Muscle of leg (tissue), 3 donors: ENCODE measurements at regions not wholly inside any gene's neighbourhood (a gene's known extent, or its start where the extent isn't known, plus 50 kb on each side); places are given as distances from the start of the nearest gene placed in this dataset.

ENCODE experiments used
- DNase-seq: peaks from one replicate; pipeline ENCODE4 v3.0.0; 2013
- H3K27ac ChIP-seq: one replicate; pipeline ENCODE4 v1.5.1; 2013; ENCODE audit warnings: mild to moderate bottlenecking, low read length, control low read depth
- H3K27me3 ChIP-seq: one replicate; pipeline ENCODE4 v1.6.1; 2013; ENCODE audit warnings: low read length; ENCODE audit not compliant: control insufficient read depth, insufficient read depth
- H3K36me3 ChIP-seq: one replicate; pipeline ENCODE4 v1.6.1; 2013; ENCODE audit warnings: low read length; ENCODE audit not compliant: control insufficient read depth, insufficient read depth
- H3K4me1 ChIP-seq: one replicate; pipeline ENCODE4 v1.6.1; 2013; ENCODE audit warnings: low read length; ENCODE audit not compliant: control insufficient read depth, insufficient read depth
- H3K4me3 ChIP-seq: one replicate; pipeline ENCODE4 v1.5.1; 2013; ENCODE audit warnings: low read length, control low read depth
- H3K9me3 ChIP-seq: replicated peaks from 2 replicates; pipeline ENCODE4 v1.6.1; 2013; ENCODE audit warnings: low read depth, low read length; ENCODE audit not compliant: control insufficient read depth
- WGBS: methylation state at CpG from one replicate; pipeline ENCODE4 v1.1.5; 2013; ENCODE audit warnings: missing lambda C conversion rate; ENCODE audit not compliant: insufficient coverage; 5-methylcytosine and 5-hydroxymethylcytosine counted together

- H3K27me3 ChIP-seq = no peaks in the 10 kb centered on the region
- H3K36me3 ChIP-seq = no peaks in the 10 kb centered on the region
- H3K4me3 ChIP-seq = no peak overlapping the region
- no peak overlapping the region for H3K27ac ChIP-seq
- no CpG with 5 or more reads among the region's 1 CpG for WGBS
- no peaks in the 10 kb centered on the region for H3K4me1 ChIP-seq
- no peak for DNase-seq
- H3K9me3 ChIP-seq = no peaks in the 10 kb centered on the region
Measured at GRCh38 chr3:190175490-190175889, 54.8 kb upstream of the P3H2 start.

GRCh38 chr3:190174471-190174870 is 53.8 kb upstream of the P3H2 start:
- H3K27ac ChIP-seq = no peak overlapping the region
- no peaks in the 10 kb centered on the region for H3K36me3 ChIP-seq
- H3K27me3 ChIP-seq = no peaks in the 10 kb centered on the region
- 100% methylated on average over 1 of the region's 1 CpG for WGBS
- H3K4me3 ChIP-seq = no peak overlapping the region
- H3K4me1 ChIP-seq = no peaks in the 10 kb centered on the region
- no peaks in the 10 kb centered on the region for H3K9me3 ChIP-seq
- no peak for DNase-seq

- H3K4me1 ChIP-seq = no peaks in the 10 kb centered on the region
- no CpG with 5 or more reads among the region's 1 CpG for WGBS
- no peak overlapping the region for H3K27ac ChIP-seq
- DNase-seq = peak; percentile 25
- H3K27me3 ChIP-seq = no peaks in the 10 kb centered on the region
- H3K36me3 ChIP-seq = no peaks in the 10 kb centered on the region
- no peak overlapping the region for H3K4me3 ChIP-seq
- no peaks in the 10 kb centered on the region for H3K9me3 ChIP-seq
Measured at GRCh38 chr3:190173426-190173825, 52.7 kb upstream of the P3H2 start.

GRCh38 chr3:190172751-190173150 is 52.1 kb upstream of the P3H2 start:
- Histone ChIP-seq H3K4me1 (no peaks in the 10 kb centered on the region), H3K36me3 (no peaks in the 10 kb centered on the region), H3K9me3 (no peaks in the 10 kb centered on the region), H3K27ac (no peak overlapping the region), H3K4me3 (no peak overlapping the region), H3K27me3 (no peaks in the 10 kb centered on the region)
- no peak for DNase-seq
- no CpG with 5 or more reads among the region's 2 CpGs for WGBS
